Body of pancreas (tissue), 4 donors: ENCODE measurements at regions not wholly inside any gene's neighbourhood (a gene's known extent, or its start where the extent isn't known, plus 50 kb on each side); places are given as distances from the start of the nearest gene placed in this dataset.

Source experiments
- POLR2A ChIP-seq, 3 donors: fragments of 450-650 bp; IDR thresholded peaks; one replicate each; pipeline ENCODE4 v1.6.1; 2016; ENCODE audit warnings: antibody characterized with exemption in 3 of 3, mild to moderate bottlenecking in 2 of 3
- TF ChIP-seq, protein P1 (sequence below), 7 experiments: fragments of 450-650 bp in 4 of 7; fragments of 200-600 bp in 3 of 7; sonication (generic) in 3 of 7; IDR thresholded peaks; one replicate each; pipeline ENCODE4 v1.5.1; 2016 to 2019; ENCODE audit warnings: antibody characterized with exemption in 7 of 7

DNA sequence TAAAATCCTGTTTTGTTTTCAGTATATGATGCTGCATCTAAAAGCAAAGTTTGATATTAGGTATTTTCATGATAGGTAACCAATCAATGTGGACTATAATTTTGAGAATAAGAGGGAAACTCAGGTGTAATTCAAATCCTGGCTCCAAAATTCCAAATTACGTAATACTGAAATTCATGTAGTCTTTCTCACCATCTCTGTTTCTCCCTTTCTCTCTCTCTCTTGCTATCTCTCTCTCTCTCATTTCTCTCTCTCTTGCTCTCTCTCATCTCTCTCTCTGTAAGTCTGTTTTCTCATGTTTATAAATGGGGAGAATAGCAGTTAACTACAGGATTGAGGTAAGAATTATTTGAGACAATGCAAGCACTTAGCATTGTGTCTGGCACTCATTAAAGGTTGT is 401.1 kb upstream of the TLE4 start:
- TF ChIP-seq, protein P1, sequence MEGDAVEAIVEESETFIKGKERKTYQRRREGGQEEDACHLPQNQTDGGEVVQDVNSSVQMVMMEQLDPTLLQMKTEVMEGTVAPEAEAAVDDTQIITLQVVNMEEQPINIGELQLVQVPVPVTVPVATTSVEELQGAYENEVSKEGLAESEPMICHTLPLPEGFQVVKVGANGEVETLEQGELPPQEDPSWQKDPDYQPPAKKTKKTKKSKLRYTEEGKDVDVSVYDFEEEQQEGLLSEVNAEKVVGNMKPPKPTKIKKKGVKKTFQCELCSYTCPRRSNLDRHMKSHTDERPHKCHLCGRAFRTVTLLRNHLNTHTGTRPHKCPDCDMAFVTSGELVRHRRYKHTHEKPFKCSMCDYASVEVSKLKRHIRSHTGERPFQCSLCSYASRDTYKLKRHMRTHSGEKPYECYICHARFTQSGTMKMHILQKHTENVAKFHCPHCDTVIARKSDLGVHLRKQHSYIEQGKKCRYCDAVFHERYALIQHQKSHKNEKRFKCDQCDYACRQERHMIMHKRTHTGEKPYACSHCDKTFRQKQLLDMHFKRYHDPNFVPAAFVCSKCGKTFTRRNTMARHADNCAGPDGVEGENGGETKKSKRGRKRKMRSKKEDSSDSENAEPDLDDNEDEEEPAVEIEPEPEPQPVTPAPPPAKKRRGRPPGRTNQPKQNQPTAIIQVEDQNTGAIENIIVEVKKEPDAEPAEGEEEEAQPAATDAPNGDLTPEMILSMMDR (IDR thresholded peaks at IDR 0.05) = no peak
- TF ChIP-seq POLR2A (IDR thresholded peaks at IDR 0.05) = no peak
